H1 (cell line): ENCODE measurements at regions not wholly inside any gene's neighbourhood (a gene's known extent, or its start where the extent isn't known, plus 50 kb on each side); places are given as distances from the start of the nearest gene placed in this dataset.

Experiments used
- CTCF ChIA-PET: fragments of 300-600 bp; sonication (Branson Sonifier 250); formaldehyde crosslinking; loops from one replicate; lab custom pipeline; 2021; ENCODE audit not compliant: partially characterized antibody; lab: Charles Lee
- POLR2A ChIA-PET: fragments of 300-600 bp; sonication (Branson Sonifier 250); formaldehyde crosslinking; loops from one replicate; lab custom pipeline; 2021; ENCODE audit warnings: inconsistent platforms; ENCODE audit not compliant: partially characterized antibody; lab: Charles Lee
- DNase-seq, 2 experiments: peaks; one replicate each; pipeline versions ENCODE4 v3.0.0 to v3.0.0-alpha.2; 2010 to 2022; ENCODE audit warnings: low spot score in 2 of 2, low read depth in 1 of 2, mixed read lengths in 1 of 2
- FAIRE-seq: peaks from 2 replicates; lab custom pipeline; 2011; peaks lifted over from hg19 to GRCh38; lab: Jason Lieb, UNC
- H2AFZ ChIP-seq: 2 replicates; pipeline ENCODE4 v1.8.1; 2012; ENCODE audit warnings: low read length, inconsistent platforms
- H2AK5ac ChIP-seq: 2 replicates; pipeline ENCODE4 v1.6.1; 2013; ENCODE audit warnings: low read depth, low read length
- H2BK120ac ChIP-seq: replicated peaks from 2 replicates; pipeline ENCODE3; 2013; ENCODE audit warnings: low read depth, low read length, inconsistent platforms
- H2BK12ac ChIP-seq: 2 replicates; pipeline ENCODE4 v1.6.1; 2013; ENCODE audit warnings: low read depth, low read length
- H2BK15ac ChIP-seq: 2 replicates; pipeline ENCODE4 v1.6.1; 2013; ENCODE audit warnings: low read length
- H2BK20ac ChIP-seq: 2 replicates; pipeline ENCODE4 v1.6.1; 2013; ENCODE audit warnings: low read length
- H2BK5ac ChIP-seq: 2 replicates; pipeline ENCODE4 v1.6.1; 2013; ENCODE audit warnings: low read depth, low read length
- H3K14ac ChIP-seq: 2 replicates; pipeline ENCODE4 v1.6.1; 2013; ENCODE audit warnings: inconsistent platforms; ENCODE audit not compliant: insufficient read length
- H3K18ac ChIP-seq: 2 replicates; pipeline ENCODE4 v1.6.1; 2013; ENCODE audit warnings: low read length; ENCODE audit errors: extremely low read depth
- H3K23ac ChIP-seq: 2 replicates; pipeline ENCODE4 v1.6.1; 2013; ENCODE audit warnings: inconsistent platforms; ENCODE audit not compliant: insufficient read length
- H3K23me2 ChIP-seq: 2 replicates; pipeline ENCODE4 v1.6.1; 2013; ENCODE audit warnings: low read depth, low read length
- H3K27ac ChIP-seq: 2 replicates; pipeline ENCODE4 v1.6.1; 2011; ENCODE audit warnings: low read depth, low read length, inconsistent platforms
- H3K27me3 ChIP-seq, 4 experiments: replicated peaks in 1 of 4; 1 replicate in 1 of 4; 2 replicates in 3 of 4; pipeline versions ENCODE4 v1.6.1 to v1.8.1; 2011 to 2013; ENCODE audit warnings: low read length in 3 of 4, mild to moderate bottlenecking in 3 of 4, inconsistent platforms in 2 of 4, mixed read lengths in 2 of 4, moderate library complexity in 1 of 4; ENCODE audit not compliant: control insufficient read depth in 3 of 4, insufficient read depth in 3 of 4; ENCODE audit errors: extremely low read depth in 1 of 4
- H3K36me3 ChIP-seq, 4 experiments: 2 replicates each; pipeline versions ENCODE4 v1.6.1 to v1.8.1; 2011 to 2013; ENCODE audit warnings: mild to moderate bottlenecking in 4 of 4, low read length in 3 of 4, moderate library complexity in 2 of 4, control low read depth in 1 of 4, inconsistent platforms in 1 of 4; ENCODE audit not compliant: insufficient read depth in 4 of 4, control insufficient read depth in 2 of 4
- H3K4ac ChIP-seq: replicated peaks from 2 replicates; pipeline ENCODE3; 2013; ENCODE audit warnings: low read length, low read depth, mixed read lengths, inconsistent platforms; ENCODE audit not compliant: insufficient read length
- H3K4me1 ChIP-seq, 4 experiments: replicated peaks in 1 of 4; 1 replicate in 1 of 4; 2 replicates in 3 of 4; pipeline versions ENCODE4 v1.6.1 to v1.8.1; 2011 to 2013; ENCODE audit warnings: low read length in 3 of 4, inconsistent platforms in 2 of 4, mixed read lengths in 1 of 4; ENCODE audit not compliant: insufficient read depth in 4 of 4, control insufficient read depth in 3 of 4
- H3K4me2 ChIP-seq, 2 experiments: 2 replicates each; pipeline versions ENCODE4 v1.6.1 to v1.8.1; 2011 to 2013; ENCODE audit warnings: low read depth in 2 of 2, low read length in 2 of 2, control low read depth in 1 of 2, inconsistent platforms in 1 of 2, mild to moderate bottlenecking in 1 of 2; ENCODE audit not compliant: insufficient read depth in 1 of 2
- H3K4me3 ChIP-seq, 4 experiments: fragments of 200-600, 300-600 bp in 1 of 4; sonication (generic), shearing (Covaris generic), sonication (Bioruptor Twin) in 1 of 4; 2 replicates each; pipeline versions ENCODE4 v1.5.1 to v1.8.1; 2011 to 2016; ENCODE audit warnings: low read length in 4 of 4, low read depth in 3 of 4, control low read depth in 2 of 4, inconsistent platforms in 2 of 4, mild to moderate bottlenecking in 2 of 4, mixed read lengths in 1 of 4, moderate library complexity in 1 of 4; ENCODE audit not compliant: insufficient read depth in 2 of 4; ENCODE audit errors: extremely low read depth in 1 of 4
- H3K56ac ChIP-seq: replicated peaks from 2 replicates; pipeline ENCODE3; 2013; ENCODE audit warnings: low read depth, mild to moderate bottlenecking, mixed read lengths, low read length, inconsistent platforms; ENCODE audit not compliant: insufficient read length
- H3K79me1 ChIP-seq: 2 replicates; pipeline ENCODE4 v1.6.1; 2013; ENCODE audit warnings: low read depth, low read length, control low read depth
- H3K79me2 ChIP-seq, 2 experiments: 2 replicates each; pipeline versions ENCODE4 v1.6.1 to v1.8.1; 2012 to 2013; ENCODE audit warnings: low read length in 2 of 2, mild to moderate bottlenecking in 2 of 2, inconsistent platforms in 1 of 2; ENCODE audit not compliant: insufficient read depth in 2 of 2, control insufficient read depth in 1 of 2
- H3K9ac ChIP-seq, 4 experiments: replicated peaks in 1 of 4; 1 replicate in 1 of 4; 2 replicates in 3 of 4; pipeline versions ENCODE4 v1.6.1 to v1.8.1; 2011 to 2013; ENCODE audit warnings: low read depth in 3 of 4, low read length in 3 of 4, control low read depth in 2 of 4, mild to moderate bottlenecking in 2 of 4, moderate library complexity in 2 of 4, inconsistent platforms in 1 of 4; ENCODE audit errors: extremely low read depth in 1 of 4
- H3K9me3 ChIP-seq, 2 experiments: 2 replicates each; pipeline versions ENCODE4 v1.6.1 to v1.8.1; 2012 to 2013; ENCODE audit warnings: mild to moderate bottlenecking in 2 of 2, moderate library complexity in 2 of 2, control low read depth in 1 of 2, inconsistent platforms in 1 of 2, low read depth in 1 of 2, low read length in 1 of 2, mixed read lengths in 1 of 2; ENCODE audit not compliant: insufficient read depth in 2 of 2
- H4K20me1 ChIP-seq, 2 experiments: replicated peaks in 1 of 2; 2 replicates each; pipeline versions ENCODE3 to v1.8.1; 2011 to 2013; ENCODE audit warnings: inconsistent platforms in 2 of 2, low read length in 2 of 2, mild to moderate bottlenecking in 1 of 2; ENCODE audit not compliant: insufficient read depth in 2 of 2, control insufficient read depth in 1 of 2
- H4K5ac ChIP-seq: 2 replicates; pipeline ENCODE4 v1.6.1; 2013; ENCODE audit warnings: low read length, low read depth, mixed read lengths, inconsistent platforms; ENCODE audit not compliant: insufficient read length
- H4K8ac ChIP-seq: 2 replicates; pipeline ENCODE4 v1.8.0; 2013; ENCODE audit warnings: mild to moderate bottlenecking, moderate library complexity, low read length, inconsistent platforms; ENCODE audit not compliant: insufficient read depth; ENCODE audit errors: extremely low read depth
- H4K91ac ChIP-seq: replicated peaks from 2 replicates; pipeline ENCODE3; 2013; ENCODE audit warnings: low read length, mixed read lengths, inconsistent platforms; ENCODE audit not compliant: insufficient read length
- ATF3 ChIP-seq: IDR thresholded peaks from 2 replicates; pipeline ENCODE4 v1.6.1; 2011; ENCODE audit warnings: low read depth, mild to moderate bottlenecking, low read length; ENCODE audit not compliant: insufficient read depth
- BACH1 ChIP-seq: IDR thresholded peaks from 2 replicates; pipeline ENCODE4 v1.6.1; 2012; ENCODE audit warnings: low read length, improper control_type of control experiment
- CHD1 ChIP-seq: IDR thresholded peaks from 2 replicates; pipeline ENCODE4 v1.6.1; 2012; ENCODE audit warnings: low read depth, low read length, improper control_type of control experiment
- JUN ChIP-seq: IDR thresholded peaks from 2 replicates; pipeline ENCODE4 v1.6.1; 2011; ENCODE audit warnings: low read depth, mild to moderate bottlenecking, improper control_type of control experiment, low read length
- RFX5 ChIP-seq: IDR thresholded peaks from 2 replicates; pipeline ENCODE4 v1.6.1; 2011; ENCODE audit warnings: low read depth, low read length, improper control_type of control experiment, borderline replicate concordance
- RXRA ChIP-seq: IDR thresholded peaks from 2 replicates; pipeline ENCODE4 v1.6.1; 2011; ENCODE audit warnings: low read depth, mild to moderate bottlenecking, low read length, moderate library complexity; ENCODE audit not compliant: insufficient read depth
- SRF ChIP-seq: IDR thresholded peaks from 2 replicates; pipeline ENCODE4 v1.6.1; 2011; ENCODE audit warnings: mild to moderate bottlenecking, low read depth, low read length, moderate library complexity
- SUZ12 ChIP-seq: fragments of 200-600 bp; sonication (generic); IDR thresholded peaks from 2 replicates; pipeline ENCODE4 v1.6.1; 2012; ENCODE audit warnings: mild to moderate bottlenecking, inconsistent platforms, low read length, moderate library complexity, mixed read lengths
- TAF7 ChIP-seq: optimal IDR thresholded peaks from 2 replicates; pipeline ENCODE3; 2011; ENCODE audit warnings: low read depth, mild to moderate bottlenecking, inconsistent platforms, low read length, moderate library complexity, borderline replicate concordance
- whole genome bisulfite sequencing, 2 experiments: shearing (Covaris generic) in 1 of 2; methylation state at CpG; one replicate each; pipeline versions ENCODE4 v1.1.6 to v1.1.7; 2013 to 2015; ENCODE audit warnings: low lambda C conversion rate in 2 of 2, mixed read lengths in 2 of 2, inconsistent platforms in 1 of 2, low coverage in 1 of 2, missing lambda C conversion rate in 1 of 2; ENCODE audit not compliant: insufficient replicate concordance in 2 of 2, insufficient coverage in 1 of 2, insufficient read length in 1 of 2; ENCODE audit errors: extremely low coverage in 1 of 2, missing lambda C conversion rate in 1 of 2; 5-methylcytosine and 5-hydroxymethylcytosine counted together
- TF ChIP-seq, protein P1 (sequence below): IDR thresholded peaks from 2 replicates; pipeline ENCODE4 v1.6.1; 2012; ENCODE audit warnings: inconsistent platforms

DNA sequence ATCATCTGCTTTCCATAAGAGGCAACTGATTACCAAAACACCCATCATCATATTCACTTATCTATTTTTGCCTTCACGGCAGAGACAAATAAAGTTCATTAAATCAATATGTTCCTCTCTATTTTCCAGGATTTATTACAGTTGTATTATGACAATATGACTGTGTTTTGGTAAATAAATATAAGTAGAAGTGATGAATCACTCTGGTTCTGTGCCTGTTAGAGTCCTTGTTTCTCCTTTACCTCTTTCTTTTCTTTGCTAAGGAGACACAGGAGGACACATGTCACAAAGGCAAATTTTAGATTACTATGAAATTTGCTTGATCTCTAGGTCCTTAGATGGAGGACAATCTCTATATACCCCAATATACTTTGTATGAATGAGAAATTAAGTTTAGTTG lies 152.6 kb upstream of the PLSCR5 start:
- Histone ChIP-seq H3K9ac (no peak overlapping the region), H4K20me1 (no peaks in the 10 kb centered on the region), H4K8ac (no peak overlapping the region), H3K36me3 (no peaks in the 10 kb centered on the region), H2BK120ac (no peak overlapping the region), H3K14ac (no peak overlapping the region), H3K4me1 (no peaks in the 10 kb centered on the region), H3K9me3 (no peaks in the 10 kb centered on the region), H3K27me3 (no peaks in the 10 kb centered on the region), H2BK20ac (no peak overlapping the region), H2AFZ (no peak overlapping the region), H4K91ac (no peak overlapping the region), H3K79me2 (no peaks in the 10 kb centered on the region), H3K4me2 (no peak overlapping the region), H2BK12ac (no peak overlapping the region), H3K23ac (no peak overlapping the region), H3K27ac (no peak overlapping the region), H2BK5ac (no peak overlapping the region), H3K23me2 (no peaks in the 10 kb centered on the region), H3K79me1 (no peaks in the 10 kb centered on the region), H3K4me3 (no peak overlapping the region), H2BK15ac (no peak overlapping the region), H2AK5ac (no peak overlapping the region), H4K5ac (no peak overlapping the region), H3K56ac (no peak overlapping the region), H3K4ac (no peak overlapping the region), H3K18ac (no peak overlapping the region)
- 81% methylated on average over 1 of the region's 1 CpG; no CpG with 5 or more reads in 1 of the 2 experiments for WGBS, 2 experiments
- ChIA-PET CTCF (no interaction called here), POLR2A (no interaction called here)
- TF ChIP-seq TAF7 (no peak), BACH1 (no peak), RXRA (no peak), SRF (no peak), SUZ12 (no peak), ATF3 (no peak), JUN (no peak), RFX5 (no peak), CHD1 (no peak)
- TF ChIP-seq, protein P1, sequence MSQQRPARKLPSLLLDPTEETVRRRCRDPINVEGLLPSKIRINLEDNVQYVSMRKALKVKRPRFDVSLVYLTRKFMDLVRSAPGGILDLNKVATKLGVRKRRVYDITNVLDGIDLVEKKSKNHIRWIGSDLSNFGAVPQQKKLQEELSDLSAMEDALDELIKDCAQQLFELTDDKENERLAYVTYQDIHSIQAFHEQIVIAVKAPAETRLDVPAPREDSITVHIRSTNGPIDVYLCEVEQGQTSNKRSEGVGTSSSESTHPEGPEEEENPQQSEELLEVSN, result no peak
- no peak for DNase-seq
- no peak for FAIRE-seq
